ENCODE measurements at regions not wholly inside any gene's neighbourhood (a gene's known extent, or its start where the extent isn't known, plus 50 kb on each side); places are given as distances from the start of the nearest gene placed in this dataset.
"Not testable (repeated sequence)": the region's sequence is repeated elsewhere in the genome, so short reads cannot be mapped to it uniquely, and the experiment has no call there.

DNA sequence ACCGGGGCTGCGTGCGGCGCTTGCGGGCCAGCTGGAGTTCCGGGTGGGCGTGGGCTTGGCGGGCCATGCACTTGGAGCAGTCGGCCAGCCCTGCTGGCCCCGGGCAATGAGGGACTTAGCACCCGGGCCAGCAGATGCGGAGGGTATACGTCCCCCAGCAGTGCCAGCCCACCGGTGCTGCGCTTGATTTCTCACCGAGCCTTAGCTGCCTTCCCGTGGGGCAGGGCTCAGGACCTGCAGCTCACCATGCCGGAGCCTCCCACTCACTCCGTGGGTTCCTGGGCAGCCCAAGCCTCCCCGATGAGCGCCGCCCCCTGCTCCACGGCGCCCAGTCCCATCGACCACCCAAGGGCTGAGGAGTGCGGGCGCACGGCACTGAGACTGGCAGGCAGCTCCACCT lies 51.4 kb upstream of the INPP4B start:
- not testable (repeated sequence) for DNase-seq (ENCODE audit: low spot score)

DNA sequence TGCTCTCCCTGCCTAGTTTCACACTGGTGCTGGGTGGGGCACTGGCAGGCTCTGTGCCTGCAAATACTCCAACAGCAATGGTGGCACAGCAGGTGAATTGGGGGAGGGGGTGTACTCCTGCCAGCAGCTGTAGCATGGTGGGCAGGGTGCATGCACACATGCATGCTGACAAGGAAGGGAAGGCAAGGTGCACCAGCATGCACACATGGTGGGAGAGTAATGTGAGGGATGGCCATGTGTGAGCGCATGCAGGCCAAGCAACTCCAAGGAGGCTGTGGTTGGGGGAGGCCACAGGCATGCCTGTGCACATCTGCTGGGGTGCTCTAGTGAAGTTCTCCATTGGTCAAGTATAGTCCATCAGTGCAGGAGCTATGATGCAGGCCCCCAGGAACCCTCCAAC lies 54.5 kb upstream of the INPP4B start:
- no peak for DNase-seq (ENCODE audit: low spot score)

DNA sequence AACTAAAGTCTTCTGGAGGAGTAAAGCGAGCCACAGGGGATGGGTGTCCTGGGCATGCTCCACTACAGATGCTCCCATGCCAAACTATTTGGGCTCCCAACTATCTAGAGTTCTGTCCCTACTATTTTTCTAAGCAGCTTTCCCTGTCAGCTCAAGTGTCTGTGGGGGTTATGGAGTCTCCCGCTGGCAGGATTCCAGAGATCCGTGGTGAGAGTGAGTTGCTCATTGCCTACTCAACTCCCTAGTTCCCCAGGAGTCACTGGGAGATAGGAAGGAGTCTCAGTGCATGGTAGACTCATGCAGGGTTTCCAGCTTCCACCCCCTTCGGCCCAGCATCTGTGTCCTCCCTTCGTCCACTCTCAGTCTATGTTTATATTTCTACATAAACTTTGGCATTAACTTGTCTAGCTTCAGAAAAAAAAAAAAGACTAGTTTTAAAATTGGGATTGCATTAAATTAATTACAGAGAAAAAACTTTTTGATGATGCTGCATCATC lies 55.1 kb upstream of the INPP4B start:
- no peak for DNase-seq (ENCODE audit: low spot score)

DNA sequence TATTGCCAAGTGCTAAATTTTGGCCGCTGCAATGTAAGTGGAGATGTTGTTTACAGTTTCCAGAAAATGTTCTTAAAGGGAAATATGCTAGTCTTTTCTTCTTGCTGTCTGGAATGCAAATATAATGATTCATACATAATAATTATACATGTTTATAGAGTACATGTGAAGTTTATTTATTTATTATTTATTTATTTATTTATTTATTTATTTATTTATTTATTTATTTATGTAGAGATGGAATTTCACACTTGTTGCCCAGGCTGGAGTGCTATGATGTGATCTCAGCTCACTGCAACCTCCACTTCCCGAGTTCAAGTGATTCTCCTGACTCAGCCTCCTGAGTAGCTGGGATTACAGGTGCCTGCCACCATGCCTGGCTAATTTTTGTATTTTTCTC lies 57.5 kb upstream of the INPP4B start:
- DNase-seq (ENCODE audit: low spot score), result not testable (repeated sequence)

DNA sequence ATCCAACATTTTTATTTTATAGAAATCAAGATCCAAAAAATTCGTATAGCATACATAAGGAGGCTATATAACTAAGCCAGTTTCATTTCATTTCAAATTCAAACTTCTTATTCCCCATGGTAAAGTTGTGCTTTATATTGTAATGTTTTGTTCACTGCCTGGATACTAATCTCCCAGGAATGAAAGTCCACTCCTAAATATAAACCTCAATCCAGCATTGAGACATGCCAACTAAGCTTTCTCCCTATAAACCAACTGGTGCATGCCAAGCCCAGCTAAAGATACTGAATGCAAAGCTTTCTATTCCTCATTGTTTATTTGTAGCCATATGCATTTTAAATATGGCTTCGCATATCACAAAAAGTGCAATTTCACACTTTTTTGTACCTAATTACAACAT lies 63.8 kb upstream of the INPP4B start:
- DNase-seq (ENCODE audit: low spot score), result no peak

DNA sequence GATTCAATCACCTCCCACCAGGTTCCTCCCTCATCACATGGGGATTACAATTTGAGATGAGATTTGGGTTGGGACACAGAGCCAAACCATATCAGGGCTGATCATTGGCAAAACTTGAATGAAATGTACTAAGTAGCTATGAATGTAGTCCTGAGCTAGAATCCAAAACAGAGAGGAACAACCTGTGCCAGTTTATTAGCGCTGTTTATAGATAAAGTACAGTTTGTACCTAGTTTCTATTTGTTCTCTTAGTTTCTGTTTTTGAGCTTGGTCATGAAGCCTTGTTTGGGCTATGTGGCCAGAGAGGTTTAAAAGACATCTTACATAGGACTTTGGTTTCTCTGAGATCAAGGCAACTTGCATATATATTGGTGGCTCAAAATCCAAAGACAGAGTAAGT lies 66.9 kb upstream of the INPP4B start:
- no peak for DNase-seq (ENCODE audit: low spot score)

DNA sequence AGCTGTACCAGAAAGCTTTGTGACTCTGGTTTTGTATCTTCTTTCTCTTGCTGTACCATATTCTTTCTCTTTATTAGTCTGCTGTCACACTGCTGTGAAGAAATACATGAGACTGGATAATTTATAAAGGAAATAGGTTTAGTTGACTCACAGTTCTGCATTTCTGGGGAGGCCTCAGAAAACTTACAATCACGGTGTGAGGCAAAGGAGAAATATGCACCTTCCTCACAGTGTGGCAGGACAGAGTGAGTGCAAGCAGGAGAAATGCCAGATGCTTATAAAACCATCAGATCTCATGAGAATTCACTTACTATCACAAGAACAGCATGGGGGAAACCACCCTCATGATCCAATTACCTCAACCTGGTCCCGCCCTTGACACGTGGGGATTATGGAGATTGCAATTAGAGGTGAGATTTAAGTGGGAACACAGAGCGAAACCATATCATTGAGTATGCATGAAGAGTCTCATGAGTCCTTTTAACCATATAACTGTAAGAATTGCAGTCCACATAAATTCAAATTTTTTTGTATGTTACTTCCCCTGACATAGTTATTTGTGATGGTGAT lies 67.4 kb upstream of the INPP4B start:
- DNase-seq (ENCODE audit: low spot score), result no peak

DNA sequence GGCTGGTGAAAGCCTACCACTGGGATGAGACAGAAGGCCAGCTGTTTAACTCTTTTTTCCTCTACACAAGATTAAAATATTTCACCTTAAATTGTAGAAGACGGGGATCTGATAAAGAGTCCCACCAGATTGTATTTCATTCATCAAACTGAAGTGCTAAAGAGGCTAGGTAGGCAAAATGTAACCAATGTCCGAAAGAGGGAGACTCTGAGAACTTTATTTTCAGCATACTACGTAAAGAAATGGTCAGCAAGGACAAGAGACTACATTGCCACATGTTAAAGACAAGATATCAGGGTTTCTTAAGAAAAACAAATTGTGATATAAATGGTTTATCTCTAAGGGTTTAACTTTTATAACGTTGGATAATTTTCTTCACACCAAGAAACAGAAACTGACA lies 71.6 kb upstream of the INPP4B start:
- DNase-seq (ENCODE audit: low spot score), result no peak

DNA sequence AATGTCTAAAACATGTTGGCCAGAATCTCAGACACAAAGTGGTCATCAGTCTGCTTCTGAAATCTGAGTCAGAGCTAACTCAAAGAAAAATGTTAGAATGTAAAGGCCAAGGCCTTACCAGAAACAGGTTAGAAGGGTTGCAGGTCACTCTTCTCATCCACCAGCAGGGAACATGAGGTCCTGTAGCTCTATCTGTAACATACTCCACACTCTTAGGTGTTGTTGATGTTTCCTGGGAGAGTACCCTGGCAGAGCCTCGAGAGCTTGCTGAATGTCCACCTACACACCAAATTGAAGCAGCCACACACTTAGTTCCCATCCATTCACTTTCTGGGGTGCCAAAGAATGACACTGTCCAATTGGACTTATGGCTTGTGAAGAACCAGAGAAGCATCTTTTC lies 76.6 kb upstream of the INPP4B start:
- DNase-seq (ENCODE audit: low spot score), result no peak

DNA sequence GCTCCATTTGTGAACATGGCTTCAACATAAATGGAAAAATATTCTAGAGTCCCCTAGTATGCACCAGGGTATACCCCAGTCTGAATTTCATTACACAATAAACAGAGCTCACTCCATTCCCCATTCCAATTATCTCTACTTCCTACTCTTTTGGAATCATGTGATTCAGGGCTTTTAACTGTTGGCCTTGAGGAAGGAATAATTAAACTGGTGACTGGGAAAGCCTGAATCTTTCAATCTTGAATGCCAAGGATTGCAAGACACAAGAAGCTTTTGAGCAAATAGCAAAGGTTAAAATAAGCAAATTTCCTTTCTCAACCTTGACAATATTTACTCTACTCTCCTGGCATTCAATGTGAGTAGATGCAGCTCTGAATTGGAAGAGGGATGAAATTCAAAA lies 77.5 kb upstream of the INPP4B start:
- no peak for DNase-seq (ENCODE audit: low spot score)

DNA sequence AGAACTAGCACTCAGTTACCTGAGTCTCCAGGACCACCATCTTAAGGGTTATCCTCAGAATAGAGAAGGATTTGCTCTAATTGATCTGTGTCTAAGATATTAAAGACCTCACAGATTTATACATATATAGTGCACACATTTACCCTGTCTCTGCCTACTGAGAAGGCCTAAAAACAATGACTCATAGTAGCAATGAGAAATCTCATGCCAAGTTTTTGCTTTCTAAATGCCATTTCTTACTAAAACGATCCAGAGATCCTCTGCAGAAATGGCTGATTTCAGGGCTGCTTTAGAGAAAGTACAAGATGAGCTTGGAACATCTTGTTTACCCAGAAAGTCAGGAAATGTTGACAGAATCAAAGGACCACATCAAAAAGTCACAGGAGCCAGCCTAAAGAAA lies 79.1 kb upstream of the INPP4B start:
- no peak for DNase-seq (ENCODE audit: low spot score)

DNA sequence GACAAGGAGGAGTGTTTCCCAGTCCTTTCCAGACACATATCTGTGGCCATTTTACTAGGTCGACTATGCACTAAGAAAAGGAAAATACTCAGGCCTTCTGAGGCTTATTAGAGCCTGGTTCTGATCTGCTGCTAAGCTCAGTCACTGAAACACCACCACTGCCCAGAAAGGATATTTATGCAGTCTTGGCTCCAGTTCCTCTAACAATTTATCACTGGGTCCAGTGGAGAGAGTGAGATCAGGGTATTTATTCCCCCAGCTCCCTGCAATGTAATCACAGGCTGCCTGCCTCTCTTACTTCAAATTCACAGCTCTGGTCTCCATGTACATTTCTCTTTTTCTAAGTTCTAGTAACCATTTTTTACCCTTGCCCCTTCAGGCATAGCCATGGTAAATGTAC lies 81.6 kb upstream of the INPP4B start:
- no peak for DNase-seq (ENCODE audit: low spot score)

DNA sequence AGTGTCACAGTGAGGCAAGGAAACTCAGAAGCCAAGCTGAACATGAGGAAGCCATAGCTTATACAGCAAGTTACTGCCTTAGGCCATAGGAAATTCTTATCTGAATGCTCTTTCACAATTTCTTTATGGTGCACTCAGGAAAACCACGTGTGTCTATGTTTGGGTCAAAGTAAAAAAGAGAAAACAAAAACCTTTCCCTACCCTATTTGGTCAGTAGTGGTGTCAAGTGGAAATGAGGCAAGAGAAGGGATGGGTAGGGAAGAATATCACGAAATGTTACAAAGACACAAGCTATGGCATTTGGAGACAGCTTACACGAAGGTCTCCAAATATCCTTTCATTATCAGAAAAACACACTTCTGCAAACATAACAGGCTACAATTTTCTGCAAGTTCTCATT lies 83.4 kb upstream of the INPP4B start:
- no peak for DNase-seq (ENCODE audit: low spot score)

DNA sequence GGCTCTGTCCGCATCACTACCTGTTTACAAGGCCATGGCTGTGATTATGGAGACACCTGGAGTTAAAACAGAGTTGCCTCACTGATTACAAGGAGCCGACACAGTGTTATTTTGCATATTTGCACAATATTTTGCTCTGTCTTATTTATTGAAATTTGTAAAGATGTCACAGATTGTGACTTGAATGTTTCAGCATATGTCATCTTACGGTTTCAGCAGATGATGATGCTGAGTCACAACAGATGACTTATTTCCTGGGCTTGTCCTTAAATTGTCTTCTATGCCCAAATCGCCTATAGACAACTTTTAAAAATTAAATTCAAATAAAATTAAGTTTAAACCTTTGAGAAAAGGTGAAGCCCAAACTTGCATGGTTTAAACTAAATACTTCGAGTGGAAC lies 87.1 kb upstream of the INPP4B start:
- DNase-seq (ENCODE audit: low spot score), result no peak

DNA sequence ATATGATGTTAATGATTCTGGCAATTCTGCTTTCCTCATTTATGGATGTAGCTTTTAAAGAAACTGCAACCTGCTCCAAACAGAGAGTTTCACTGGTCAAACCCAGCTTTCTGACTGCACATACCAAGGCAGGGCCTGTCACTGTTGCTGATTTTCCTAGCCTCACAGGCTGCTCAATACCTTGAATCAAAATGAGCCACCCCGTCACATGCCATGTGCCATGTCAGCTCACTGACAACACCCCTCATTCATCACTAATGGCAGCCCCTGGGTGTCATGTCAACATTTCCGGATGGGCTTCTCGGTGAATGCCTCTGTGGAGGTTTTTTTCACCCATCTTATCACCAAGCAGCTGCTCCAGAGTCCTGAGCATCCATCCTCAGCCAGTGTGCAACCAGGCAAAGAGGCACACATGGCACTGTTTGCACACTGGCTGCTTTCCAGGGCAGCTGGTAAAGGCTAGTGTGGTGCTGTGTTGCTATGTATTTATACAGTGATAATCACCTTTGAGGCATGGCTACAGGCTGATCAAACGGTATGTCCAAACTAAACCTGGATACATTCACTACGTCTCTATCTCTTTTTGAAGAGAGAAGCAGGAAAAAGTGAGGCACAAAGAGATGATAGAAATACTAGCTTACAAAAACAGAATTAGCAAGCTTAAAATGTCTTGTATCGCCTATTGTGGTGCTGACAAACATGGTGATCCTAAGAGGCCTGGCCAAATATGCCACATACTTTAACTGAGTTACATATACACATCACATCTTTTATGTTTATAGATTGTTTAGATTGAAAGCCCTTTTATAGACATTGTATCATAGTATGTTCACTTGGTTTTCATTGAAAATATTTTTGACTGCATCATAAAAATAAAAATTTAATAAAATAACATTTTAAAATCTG lies 94.6 kb upstream of the INPP4B start:
- no peak for DNase-seq (ENCODE audit: low spot score)

DNA sequence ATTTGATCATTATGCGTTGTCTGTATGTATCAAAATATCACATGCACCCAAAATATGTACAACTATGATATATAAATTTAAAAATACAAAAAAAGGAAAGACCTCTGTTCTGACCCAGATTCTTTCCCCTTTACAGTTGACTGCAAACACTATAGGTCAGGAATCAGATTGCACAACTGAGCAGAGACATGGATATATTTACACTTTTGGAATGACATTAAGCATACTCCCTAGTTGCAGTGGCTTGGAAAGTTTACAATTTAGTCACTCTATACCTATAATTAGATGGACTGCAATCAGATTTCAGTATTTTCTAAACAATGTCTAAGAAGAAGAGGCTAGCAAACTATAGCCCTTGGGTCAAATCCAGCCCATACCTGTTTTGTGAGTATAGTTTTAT lies 98.5 kb upstream of the INPP4B start:
- no peak for DNase-seq (ENCODE audit: low spot score)

DNA sequence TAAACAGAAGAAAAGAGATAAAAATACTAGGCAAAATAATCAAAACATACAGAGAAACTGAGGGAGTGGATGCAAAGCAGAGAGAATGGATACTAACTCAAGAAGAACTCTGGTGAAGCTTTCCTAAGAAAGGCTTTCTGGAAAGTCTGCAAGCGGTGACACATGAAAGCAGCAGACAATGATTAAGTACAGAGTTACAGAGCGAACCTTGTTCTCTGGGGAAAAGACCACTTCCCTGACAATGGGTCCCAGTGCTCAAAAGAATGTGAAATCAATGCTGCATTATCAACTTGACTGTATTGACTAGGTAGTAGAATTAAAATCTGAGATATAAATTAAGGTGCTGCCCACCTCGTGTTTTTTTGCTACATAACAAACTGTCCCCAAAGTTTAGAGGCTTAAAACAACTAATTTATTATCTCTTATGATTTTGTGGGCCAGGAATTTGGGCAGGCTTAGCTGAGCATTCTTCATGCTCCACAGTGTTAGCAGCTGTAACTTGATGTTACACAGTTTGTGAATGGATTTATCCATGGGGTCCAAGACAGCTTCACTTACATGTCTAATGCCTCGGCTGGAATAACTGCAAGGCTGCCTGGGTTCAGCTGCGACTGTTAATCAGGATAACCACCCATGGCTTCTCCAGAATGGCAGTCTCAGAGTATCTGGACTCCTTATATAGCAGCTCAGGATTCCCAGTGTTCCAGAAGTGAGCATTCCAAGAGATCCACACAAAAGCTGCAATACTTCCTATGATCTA lies 106.9 kb upstream of the INPP4B start:
- no peak for DNase-seq (ENCODE audit: low spot score)

DNA sequence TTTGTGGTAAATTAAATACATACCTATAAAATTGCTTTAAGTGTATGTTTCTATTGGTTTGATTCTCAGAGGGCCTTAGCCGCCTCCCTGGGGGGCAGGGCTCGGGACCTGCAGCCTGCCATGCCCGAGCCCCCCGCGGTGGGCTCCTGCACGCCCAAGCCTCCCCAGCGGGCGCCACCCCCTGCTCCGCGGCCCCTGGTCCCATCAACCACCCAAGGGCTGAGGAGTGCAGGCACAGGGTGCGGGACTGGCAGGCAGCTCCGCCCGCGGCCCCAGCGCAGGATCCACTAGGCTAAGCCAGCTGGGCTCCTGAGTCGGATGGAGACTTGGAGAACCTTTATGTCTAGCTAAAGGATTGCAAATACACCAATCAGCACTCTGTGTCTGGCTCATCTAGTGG lies 108.3 kb upstream of the INPP4B start:
- no peak for DNase-seq (ENCODE audit: low spot score)

DNA sequence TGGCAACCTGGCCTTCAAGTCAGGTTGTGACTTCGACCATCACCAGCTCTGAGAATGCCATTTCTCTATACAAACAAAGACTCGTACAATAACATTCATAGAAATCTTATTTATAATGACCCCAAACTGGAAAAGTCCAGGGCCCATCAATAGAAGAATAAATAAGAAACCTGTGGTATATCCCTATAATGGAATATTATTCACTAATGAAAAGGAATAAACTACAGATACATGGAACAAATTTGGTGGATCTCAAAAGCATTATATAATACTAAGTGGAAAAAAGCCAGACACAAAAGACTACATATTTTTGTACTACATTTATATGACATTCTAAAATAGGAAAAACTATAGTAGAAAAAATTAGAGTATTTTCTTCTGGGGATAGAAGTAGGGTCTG lies 109.4 kb upstream of the INPP4B start:
- no peak for DNase-seq (ENCODE audit: low spot score)

DNA sequence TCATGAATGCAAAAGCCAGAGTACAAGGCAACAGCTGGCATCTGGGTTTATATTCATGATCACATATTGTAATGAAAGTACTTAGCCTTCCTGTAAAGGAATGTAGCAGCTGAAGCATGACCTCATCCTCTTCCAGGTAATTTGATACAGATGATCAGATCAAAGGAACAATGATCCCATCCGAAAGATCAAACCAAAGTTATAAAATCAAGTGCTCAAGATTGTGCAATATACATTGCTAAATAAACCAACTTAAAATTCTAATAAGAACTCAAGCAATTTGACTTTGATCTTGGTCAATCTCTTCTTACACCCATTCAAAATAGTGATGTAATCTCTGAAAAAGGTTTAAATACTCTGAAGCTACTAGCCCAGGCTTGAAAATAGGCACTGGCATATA lies 113.1 kb upstream of the INPP4B start:
- no peak for DNase-seq (ENCODE audit: low spot score)

DNA sequence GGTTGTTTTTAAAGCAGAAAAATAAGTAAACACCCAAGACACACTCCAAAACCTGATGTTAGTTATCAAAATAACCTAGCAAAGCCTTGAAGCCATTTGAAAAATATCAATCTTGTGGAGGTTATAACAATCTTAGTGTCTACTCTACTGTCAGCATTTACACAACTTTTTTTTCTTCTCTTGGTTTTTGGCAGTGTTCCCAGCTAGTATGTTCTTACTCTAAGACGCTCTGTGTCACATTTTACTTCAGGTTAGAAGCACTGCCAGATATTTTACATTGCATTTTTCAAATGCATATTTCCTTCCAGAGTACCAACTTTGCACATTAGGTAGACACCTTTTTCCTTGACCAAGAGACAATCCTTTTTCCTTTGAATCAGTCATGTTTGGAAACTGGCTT lies 114.0 kb upstream of the INPP4B start:
- DNase-seq (ENCODE audit: low spot score), result no peak

DNA sequence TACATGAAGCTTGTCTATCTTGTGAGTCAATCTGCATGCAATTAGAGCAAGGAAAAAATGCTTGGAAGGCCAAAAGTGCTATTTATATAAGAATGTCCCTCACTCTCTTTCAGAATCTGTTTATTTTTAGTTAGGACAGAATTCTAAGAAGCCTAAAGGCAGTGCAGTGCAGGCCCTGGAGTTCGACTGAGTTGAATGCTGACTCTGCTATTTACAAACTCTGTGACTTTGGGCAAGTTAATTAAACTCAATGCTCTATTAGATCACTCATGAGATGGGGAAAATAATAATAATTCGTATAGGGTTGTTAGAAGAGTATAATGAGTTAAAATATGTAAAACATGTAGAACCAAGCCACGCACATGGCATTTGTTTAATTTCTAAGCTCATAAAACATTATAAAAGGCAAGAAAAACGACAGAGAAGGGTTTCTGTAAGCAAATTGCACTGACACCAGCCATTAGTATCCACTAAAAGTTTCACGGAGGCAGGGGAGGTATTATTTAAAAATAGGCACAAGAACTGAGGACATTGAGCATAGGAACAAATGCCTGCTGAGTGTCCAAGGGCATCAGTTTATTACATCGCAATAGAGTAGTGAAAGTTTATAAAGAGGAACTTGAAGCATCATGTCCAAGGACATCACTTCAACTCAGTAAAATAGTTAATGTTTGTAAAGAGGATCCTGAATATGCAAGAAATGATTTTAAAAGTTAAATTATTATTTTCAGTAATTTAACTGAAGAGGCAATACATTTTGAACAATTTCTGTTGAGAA lies 115.0 kb upstream of the INPP4B start:
- no peak for DNase-seq (ENCODE audit: low spot score)
